NCI-H2227 treated with DMSO at 0.1 percent for 48 hours (cell line): ENCODE measurements at regions not wholly inside any gene's neighbourhood (a gene's known extent, or its start where the extent isn't known, plus 50 kb on each side); places are given as distances from the start of the nearest gene placed in this dataset.

Source experiments
- DNase-seq: peaks from one replicate; lab custom pipeline; 2025; lab: John Stamatoyannopoulos, UW

DNA sequence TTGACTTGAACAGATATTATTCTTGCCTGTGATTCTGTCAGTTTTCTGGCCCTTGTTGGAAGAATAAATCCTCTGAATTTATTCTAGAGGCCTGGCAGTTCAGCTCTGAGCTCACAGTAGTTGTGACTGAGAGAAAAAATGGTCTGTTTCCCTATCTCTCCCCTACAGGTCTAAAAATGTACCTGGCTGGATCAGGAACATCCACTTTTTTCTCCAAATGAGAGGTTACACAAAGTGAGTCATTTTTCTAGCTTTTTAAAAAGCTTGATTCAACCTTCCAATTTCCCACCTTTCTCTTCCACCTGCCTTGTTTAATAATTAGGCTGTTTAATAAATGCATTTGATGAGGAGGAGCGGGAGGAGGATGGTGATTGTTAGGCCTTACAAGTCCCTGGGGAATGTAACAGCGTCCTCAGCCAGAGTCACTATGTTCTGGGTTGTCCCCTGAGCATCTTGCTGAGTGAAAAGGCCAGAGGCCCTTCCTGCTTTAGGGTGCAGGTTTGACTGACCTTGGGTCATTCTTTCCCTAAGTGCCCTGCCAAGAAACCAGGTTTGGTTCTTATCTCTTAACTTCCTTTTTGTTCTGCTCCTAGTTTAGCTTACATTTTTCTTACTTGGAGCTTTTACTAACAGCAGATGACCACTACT, 91.7 kb upstream of the FUT8 start:
- no peak for DNase-seq

DNA sequence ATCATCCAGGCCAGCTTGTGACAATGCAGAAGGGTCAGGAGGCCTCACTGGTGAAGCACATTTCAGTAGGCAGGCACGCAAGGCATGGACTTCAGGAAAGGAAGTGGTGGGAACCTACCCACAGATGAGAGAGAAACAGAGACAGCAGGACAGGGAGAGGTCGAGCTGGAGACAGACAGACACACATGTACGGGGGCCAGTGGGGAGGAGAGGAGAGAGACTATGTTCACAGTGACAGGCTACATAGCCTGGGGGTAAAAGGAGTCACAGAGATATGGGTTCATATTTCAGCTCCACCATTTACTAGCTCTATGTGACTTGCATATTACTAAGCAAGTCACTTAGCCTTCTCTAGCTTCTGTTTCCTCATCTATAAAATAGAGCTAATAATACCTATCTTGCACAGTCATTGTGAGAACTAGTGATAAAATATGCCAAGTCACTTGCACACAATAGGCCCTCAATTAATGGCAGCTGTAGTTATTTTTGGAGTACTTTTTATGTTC, 91.1 kb upstream of the FUT8 start:
- DNase-seq = no peak

DNA sequence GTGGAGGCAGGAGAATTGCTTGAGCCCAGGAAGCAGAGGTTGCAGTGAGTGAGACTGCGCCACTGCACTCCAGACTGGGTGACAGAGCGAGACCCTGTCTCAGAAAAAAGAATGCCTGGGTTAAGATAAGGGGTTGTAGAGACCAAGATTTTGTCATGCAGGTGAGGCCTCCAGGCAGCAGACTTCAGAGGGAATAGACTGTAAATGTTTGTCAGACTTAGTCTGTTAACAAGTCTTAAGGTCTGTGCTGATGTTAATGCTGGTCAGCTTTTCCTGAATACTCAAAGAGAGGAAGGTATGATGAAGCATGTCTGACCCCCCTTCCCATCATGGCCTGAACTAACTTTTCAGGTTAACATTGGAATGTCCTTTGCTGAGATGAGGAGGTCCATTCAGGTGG, 83.0 kb upstream of the FUT8 start:
- DNase-seq = no peak

DNA sequence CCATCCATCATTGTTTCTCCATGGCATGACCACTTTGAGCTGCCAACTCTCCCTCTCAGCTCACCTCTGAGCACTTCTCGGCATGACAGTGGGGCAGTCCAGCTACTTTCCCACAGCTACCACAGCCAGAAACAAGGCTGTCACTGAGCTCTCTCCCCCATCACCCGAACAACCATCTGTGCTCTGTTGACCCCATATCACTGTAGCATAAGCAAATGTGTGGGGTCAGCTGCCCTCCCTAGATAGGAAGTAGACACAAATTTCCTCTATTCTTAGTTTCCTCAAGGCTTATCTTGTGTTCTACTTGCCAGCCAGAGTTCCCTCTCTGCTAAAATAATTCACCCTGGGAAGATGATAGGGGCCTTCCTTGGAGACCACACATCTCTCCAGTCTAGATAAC, 82.6 kb upstream of the FUT8 start:
- no peak for DNase-seq

DNA sequence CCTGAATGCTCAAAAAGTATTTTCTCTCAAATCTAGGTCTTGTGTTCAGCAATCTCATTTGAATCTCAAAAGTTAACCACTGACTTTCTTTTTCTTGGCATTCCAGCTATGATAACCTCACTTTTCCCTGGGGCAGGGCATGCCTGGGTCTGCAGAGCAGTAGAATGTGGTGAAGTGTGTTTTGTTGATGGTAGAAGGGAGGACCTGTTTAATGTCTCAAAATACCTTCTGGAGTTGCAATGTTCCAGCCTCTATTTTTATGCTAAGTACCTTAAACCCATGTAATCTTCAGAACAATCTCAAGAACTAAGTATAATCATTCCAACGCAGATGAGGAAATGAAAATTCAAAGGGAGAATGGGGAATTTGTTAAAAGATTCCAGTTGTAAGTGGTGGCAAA, 82.1 kb upstream of the FUT8 start:
- no peak for DNase-seq

DNA sequence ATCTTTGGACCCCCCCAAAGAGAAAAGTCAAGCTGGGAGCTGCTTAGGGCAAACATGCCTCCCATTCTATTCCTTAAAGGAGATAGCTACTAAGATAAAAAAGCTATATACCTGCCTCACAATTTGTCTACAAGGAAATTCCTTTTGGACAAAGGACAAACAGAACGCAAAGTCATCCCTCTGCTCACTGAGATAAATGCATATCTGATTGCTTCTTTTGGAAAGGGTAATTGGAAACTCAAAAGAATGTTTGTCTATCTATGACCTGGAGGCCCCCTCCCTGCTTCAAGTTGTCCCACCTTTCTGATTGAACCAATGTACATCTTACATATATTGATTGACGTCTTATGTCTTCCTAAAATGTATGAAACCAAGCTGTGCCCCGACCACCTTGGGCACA, 80.9 kb upstream of the FUT8 start:
- DNase-seq = no peak

DNA sequence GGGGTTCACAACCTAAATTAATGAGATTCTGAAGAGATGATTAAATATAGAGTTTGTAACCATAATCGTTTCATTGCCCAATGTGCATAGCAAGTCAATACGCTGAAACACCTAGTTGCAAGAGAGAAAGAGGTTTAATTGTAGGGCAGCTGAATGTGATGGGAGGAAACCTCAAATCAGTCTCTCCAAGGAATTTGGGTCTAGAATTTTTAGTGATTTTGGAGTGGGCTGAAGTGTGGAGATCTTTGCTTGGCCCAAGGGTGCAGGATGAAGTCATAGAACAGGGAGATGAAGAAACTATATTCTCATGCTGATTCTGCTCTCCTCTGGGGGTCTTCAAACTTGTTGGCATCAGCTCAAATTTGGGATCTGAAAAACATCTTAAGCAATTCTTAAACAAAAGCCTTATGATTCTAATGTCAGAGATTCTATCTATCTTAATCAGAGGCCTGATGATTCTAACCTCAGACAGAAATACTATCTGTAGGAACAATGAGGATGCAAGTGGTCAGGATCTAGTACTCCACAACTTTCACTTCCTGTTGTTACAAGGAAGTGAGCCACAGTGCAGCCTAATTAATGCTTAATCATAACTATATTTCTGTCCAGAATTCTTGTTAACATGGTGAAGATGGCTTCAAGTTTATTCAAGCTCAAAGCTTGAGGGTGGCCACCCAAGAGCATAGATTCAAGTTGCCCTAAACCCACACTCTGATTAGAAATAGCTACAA, 80.2 kb upstream of the FUT8 start:
- DNase-seq = no peak

DNA sequence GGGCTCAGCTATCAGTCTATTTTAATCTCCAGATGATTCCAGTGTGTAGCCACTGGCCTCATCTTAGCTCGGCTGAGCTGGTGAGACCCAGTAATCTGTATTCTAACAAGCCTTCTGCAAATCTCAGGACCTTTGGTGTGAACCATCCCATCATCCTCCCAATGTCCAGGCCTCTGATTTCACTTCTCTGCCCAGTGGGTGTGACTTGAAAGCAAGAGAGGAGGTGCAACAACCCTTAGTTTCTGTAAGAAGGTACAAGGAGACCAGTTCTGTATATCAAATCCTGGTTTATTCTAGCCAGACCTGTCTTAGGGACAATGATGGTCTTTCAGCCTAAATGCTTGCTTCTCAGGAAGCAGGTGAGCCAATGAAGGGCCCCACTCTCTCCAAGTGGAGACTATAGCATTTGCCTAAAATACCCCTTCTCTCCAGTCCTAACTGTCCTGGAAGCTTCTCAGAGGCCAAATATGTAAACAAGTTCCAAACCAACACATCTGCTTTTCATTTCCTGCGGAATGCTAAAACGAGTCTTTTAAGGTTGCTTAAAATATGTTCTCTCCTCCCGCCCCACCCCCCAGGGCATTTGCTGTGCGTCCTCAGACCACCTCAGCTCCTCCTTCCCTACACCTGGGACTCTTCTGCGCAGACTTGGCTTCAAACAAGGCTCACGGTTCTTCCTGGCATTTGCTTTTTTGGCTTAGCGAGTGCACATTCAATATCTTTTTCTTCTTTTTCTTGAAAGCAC, 78.4 kb upstream of the FUT8 start:
- DNase-seq = no peak

DNA sequence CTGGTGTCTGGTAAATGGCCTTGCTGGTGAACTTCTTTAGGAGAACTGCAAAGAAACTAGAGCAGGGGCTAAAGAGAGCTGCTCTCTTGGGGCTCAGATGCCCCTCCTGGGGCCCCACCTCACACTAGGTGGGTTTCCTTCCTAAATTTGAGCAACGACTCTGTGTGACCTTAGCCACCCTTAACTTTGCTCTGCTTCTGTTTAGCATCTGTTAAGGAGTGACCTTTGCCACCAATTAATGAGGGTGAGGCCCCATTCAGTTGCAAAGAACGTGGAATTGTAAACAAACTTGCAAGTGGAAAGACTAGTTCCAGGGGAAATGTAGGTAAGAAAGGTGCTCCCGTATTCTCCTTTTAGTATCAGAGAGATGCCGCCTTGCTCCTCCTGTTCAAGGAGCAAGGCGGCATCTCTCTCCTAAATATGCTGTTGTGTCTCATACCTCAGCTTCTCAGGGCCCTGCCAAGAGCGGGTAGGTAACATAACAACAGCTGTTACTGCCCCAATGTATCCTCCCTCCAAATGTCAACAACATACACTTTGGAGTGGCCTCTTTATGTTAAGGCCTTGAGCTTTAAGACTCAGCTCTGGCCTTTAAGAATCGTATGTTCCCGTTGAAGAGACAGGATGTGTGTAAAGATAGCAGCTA, 77.6 kb upstream of the FUT8 start:
- DNase-seq = no peak

DNA sequence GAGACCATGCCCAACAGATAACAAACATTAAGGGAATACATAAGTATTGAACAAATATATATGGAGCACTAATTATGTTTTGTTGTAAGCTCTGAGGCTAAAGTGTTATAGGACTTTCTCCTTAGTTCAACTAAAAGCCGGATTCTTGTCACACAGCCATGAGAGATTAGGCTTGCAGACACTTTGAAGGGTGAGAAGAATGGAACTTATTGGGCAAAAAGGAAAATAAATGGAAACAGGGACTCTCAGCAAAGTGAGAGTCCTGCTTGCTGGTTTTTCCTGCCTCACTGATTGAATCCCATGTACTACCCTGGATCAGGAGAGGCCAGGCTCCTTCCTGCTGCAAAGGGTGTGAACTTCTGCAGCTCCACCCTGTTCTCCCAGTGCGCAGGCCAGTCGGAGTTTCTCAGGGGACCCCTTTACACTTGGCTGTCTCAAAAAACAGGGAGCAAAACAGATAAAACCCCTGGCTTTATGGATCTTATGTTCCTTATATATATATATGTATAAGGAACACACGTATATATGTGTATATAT, 77.1 kb upstream of the FUT8 start:
- no peak for DNase-seq

DNA sequence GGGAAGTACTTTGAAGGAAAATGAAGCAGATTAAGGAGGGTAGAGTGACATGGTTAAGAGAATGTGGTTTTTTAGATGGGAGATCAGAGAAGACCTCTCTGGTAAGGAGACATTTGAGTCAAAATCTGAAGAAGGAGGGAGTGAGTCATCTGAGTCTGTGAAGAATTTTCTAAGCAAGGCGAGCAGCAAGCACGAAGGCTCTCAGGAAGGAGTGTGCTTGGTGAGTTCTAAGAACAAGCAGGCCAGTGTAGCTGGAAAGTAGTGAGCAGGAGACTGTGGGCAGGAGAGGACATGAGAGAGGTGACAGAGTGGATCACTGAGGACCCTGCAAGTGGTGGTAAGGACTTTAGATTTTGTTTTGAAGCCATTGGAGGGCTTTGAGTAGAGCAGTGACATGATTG, 76.3 kb upstream of the FUT8 start:
- DNase-seq = no peak

DNA sequence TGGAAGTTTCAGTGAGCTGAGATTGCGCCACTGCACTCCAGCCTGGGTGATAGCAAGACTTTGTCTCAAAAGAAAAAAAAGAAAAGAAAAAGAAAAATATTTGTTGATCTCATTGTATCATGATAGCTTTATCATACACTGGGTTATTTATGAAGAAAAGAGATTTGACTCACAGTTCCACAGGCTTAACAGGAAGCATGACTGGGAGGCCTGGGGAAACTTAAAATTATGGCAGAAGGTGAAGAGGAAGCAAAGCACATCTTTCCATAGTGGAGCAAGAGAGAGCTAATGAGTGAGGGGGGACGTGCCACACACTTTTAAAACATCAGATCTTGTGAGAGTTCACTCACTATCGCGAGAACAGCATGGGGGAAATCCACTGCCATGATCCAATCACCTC, 72.7 kb upstream of the FUT8 start:
- DNase-seq = no peak

DNA sequence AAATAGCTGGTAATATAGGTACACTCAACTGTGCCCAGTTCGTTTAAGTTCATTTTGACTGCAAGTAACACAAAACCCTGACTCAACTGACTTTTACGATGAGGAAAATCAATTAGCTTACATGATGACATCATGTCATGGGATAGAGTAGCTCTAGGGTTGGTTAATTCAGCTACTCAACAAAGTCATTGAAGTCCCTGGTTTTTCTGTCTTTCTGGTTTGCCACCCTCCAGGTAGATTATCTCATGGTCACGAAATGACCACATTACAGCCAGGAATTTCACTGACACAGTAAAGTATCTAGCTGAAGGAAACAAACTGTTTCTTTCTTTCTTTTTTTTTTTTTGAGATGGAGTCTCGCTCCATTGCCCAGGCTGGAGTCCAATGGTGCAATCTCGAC, 68.5 kb upstream of the FUT8 start:
- no peak for DNase-seq

DNA sequence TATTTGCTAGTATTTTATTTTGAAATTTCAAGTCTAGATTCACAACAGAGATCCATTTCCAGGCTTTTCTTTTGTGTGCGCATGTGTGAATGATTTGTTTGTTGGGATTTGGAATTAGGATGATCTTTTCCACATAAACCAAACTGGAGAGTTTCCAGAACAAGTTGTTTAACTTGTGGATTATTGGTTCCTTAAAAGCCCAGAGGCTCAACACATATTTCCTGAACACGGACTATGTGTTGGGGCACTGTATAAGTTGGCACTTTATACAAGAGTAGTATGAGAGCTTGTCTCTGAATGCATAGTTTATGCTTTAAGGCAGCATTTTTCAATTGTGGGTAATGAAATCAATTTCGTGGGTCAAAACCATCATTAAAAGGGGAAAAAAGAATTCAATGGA, 67.3 kb upstream of the FUT8 start:
- DNase-seq = no peak

DNA sequence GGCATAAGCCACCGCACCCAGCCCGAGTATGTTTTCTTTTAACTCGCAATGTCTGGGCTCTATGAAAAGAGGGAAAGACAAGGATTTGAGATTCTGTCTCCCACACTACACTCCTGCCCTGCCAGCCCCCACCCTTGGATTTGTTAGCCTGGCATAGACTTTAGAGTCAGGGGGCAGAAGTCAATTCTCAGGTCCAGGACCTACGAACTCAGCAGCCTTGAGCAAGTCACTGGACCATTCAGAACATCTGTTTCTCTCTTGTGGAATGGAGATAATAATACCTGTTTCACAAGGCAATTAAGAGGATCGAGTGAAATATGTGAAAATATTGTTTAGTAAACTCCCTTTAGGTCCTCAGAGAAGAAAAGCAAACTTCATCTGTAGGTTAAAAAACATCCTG, 66.1 kb upstream of the FUT8 start:
- DNase-seq = no peak

DNA sequence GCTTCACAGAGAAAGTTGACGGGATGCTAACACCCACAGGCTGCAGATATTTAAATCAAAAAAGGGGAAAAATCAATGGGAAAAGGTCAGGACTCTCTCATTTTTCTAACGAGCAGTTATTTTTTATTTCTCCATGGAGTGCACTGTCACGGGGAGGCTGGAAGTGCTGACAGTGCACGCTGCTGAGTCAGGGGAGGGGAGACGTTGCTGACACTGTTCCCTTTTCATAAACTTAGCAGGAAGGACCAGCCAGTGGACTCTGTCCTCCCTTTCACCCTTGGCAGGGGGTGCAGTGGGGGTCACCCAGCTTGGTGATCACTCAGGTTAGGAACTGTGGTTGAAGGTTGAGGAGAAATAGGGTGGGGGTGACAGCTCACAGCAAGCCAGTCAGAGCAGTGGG, 65.6 kb upstream of the FUT8 start:
- no peak for DNase-seq

DNA sequence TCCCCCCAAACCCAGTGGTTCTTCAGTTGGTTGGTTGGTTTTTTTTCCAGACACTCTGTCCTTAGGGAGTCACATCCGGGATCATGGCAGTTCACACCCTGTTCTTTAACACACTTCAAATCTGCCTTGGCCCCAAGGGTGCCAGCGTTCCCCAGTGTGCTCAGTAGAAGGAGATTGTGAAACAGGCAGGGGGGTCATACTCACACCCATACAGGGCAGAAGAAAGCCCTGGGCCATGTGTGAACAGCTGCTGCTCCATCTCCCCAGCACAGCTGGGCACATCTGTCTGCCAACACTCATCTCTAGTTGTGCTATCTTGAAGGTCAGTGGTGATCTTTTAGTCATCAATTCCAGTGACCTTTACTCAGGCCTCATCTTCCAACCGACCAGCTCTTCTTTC, 64.4 kb upstream of the FUT8 start:
- no peak for DNase-seq

DNA sequence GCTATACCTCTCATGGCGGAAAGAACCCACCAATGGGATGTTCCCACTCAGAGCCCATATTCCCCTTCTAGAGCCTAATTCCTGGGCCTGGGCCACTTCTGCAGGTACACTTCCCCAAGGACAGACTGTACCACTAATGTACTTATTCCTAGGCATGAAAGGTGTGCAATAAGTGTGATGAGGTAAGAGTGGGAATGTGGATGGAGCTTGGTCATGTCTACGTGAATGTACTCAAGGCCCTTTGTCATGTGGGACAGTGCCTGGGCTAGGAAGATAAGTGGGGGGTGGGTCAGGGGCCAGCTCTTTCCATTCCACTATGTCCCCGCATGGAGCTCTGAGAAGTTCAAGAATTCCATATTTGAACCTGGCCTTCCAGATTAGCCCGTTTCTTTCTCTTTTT, 63.4 kb upstream of the FUT8 start:
- no peak for DNase-seq

DNA sequence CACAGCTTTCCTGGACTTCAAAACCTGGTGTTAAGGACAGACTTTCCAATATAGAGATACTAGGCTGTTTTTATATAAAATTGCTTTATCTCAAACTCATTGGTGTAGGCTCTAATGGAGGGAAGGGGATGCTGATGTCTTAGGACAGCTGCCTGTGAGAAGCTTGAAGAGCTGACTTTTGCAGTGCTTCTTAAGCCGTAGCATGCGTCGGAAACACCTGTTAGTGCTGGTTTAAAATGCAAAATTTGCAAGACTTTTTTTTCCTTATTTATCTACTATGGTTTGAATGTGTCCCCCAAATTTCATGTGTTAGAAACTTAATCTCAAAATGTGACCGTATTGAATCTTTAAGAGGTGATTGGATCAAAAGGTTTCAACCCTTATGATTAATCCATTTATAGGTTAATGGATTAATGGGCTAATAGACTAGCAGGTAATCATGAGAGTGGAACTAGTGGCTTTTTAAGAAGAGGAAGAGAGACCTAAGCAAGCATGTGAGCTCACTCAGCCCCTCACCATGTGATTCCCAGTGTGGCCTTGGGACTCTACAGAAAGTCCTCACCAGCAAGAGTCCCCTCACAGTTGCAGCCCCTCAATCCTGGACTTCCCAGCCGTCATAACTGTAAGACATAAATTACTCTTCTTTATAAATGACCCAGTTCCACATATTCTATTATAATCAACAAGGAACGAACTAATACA, 60.9 kb upstream of the FUT8 start:
- DNase-seq = no peak

DNA sequence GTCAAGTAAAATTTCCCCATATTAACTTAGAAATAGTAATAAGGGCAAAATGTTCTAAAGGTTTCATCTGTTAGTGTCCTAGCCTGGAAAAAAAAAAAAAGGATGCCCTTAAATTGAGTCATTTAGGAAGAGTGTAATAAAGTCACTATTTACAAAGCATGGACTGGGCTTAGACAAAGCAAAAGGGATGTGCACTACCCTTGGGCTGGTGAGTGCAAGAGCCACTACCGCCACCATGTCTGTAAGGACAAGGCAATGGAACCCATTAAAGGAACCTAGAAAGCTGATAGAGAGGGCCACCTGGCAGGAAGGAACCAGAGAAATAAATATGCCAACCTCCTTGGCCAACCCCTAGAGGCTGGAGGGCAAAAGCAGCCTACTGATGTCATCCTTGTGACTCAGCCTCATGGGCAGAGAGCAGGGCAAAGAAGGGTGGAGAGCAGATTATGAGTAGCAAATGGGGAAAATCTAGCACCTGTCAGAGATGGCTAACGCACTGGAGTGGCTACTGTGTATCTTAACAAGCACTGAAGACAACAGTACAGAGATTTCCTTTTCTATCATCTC, 59.5 kb upstream of the FUT8 start:
- DNase-seq = no peak

DNA sequence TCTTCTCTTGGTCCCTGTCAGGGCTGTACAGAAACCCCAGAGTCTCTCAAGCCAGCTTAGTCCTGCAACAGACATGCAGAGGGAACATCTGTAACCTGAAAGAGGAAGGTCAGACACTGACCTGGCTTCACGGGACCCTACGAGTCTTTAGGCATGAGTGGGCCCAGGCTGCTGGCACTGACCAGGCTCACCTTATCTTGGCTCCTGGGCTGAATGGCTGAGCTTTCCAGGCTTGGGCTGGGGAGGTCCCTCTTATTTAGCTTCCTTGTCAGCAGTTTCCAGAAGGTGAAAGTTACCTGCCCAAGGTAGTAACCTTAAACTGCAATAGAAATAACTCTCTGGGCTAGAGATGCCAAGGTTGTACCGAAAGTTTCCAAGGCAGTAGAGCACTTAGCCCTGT, 58.4 kb upstream of the FUT8 start:
- DNase-seq = no peak

DNA sequence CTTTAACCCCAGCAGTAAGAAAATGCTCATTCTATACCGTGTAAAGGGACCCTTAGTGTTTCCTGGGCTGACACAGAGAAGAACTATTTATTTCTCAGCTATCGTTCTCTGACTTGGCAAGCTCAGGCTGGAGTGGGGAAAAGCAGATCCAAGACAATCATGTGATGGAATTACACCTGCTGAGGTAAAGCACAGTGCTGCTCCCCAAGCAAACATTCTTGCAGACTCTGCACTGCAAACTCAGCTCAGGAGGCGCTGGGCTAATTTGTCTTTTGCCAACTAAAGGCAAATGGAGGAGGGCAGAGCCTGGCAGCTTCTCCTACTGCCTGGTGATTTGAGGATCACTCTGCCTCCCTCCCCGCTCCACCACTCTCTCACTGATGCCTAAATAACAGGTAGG, 57.8 kb upstream of the FUT8 start:
- DNase-seq = no peak
